ENCODE measurements at regions not wholly inside any gene's neighbourhood (a gene's known extent, or its start where the extent isn't known, plus 50 kb on each side); places are given as distances from the start of the nearest gene placed in this dataset.

GRCh38 chr10:2813693-2814092 lies 253.7 kb upstream of the PFKP start:
- TF ChIP-seq, protein P1, sequence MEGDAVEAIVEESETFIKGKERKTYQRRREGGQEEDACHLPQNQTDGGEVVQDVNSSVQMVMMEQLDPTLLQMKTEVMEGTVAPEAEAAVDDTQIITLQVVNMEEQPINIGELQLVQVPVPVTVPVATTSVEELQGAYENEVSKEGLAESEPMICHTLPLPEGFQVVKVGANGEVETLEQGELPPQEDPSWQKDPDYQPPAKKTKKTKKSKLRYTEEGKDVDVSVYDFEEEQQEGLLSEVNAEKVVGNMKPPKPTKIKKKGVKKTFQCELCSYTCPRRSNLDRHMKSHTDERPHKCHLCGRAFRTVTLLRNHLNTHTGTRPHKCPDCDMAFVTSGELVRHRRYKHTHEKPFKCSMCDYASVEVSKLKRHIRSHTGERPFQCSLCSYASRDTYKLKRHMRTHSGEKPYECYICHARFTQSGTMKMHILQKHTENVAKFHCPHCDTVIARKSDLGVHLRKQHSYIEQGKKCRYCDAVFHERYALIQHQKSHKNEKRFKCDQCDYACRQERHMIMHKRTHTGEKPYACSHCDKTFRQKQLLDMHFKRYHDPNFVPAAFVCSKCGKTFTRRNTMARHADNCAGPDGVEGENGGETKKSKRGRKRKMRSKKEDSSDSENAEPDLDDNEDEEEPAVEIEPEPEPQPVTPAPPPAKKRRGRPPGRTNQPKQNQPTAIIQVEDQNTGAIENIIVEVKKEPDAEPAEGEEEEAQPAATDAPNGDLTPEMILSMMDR (conservative IDR thresholded peaks at IDR 0.05; ENCODE audit: low read length): no peak
- DNase-seq (ENCODE audit: low read depth): no peak
- H3K4me3 ChIP-seq (ENCODE audit: low read length): no peak overlapping the region

DNA sequence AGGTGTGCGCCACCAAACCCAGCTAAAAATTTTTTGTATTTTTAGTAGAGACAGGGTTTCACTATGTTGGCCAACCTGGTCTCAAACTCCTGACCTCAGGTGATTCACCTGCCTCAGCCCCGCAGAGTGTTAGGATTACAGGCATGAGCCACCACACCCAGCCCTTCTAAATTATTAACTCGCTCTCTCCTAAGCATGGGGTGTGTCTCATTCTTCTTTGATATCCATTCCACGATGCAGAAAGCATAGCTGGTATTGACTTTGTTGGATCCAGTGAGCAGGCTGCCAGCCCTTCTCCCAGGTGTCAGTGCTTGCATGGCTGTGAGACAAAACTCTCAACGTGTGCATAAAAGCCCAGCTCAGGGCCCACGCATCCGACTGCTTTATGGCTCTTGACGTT lies 254.1 kb upstream of the PFKP start:
- TF ChIP-seq, protein P1 (conservative IDR thresholded peaks at IDR 0.05; ENCODE audit: low read length): no peak
- no peak for DNase-seq (ENCODE audit: low read depth)
- H3K4me3 ChIP-seq (ENCODE audit: low read length): no peak overlapping the region

- TF ChIP-seq, protein P1 (conservative IDR thresholded peaks at IDR 0.05; ENCODE audit: low read length): no peak
- H3K4me3 ChIP-seq (ENCODE audit: low read length): no peak overlapping the region
- no peak for DNase-seq (ENCODE audit: low read depth)
Measured at GRCh38 chr10:2812631-2813030, 254.7 kb upstream of the PFKP start.

- no peak for DNase-seq (ENCODE audit: low read depth)
- TF ChIP-seq, protein P1 (conservative IDR thresholded peaks at IDR 0.05; ENCODE audit: low read length): no peak
- H3K4me3 ChIP-seq (ENCODE audit: low read length): no peak overlapping the region
Measured at GRCh38 chr10:2800178-2800577, 267.2 kb upstream of the PFKP start.

DNA sequence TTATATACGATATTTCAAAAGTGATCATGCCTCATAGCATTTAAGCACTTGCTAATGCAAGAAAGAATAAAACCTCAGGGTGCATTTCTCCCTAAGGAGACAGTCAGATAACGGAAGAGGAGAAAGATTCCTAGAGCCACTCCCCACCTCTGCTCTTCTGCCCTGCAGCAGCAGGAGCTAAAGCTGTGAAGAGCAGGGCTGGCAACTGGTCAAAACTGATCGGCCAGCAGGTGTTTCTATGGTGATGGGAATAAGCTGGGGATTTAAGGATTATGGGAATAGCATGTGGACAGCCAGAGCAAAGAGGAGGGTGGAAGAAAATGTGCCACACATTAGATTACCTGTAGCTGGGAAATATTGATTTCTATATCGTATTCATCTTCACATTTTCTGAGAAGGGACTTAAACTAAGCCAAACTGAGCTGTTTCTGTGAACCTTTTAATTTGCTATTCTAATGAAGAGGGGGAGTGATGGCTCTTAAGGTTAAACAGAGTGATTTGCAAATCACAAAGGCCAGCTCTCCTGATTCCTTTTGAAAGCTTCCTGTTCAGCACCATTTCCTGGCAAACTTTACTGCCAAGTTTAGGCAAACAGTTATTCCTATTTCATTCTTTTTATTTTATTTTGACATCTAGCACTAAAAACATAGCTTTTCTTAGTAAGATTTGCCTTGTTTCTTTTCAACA lies 268.9 kb upstream of the PFKP start:
- H3K4me3 ChIP-seq (ENCODE audit: low read length): no peak overlapping the region
- TF ChIP-seq, protein P1 (conservative IDR thresholded peaks at IDR 0.05; ENCODE audit: low read length): no peak
- DNase-seq (ENCODE audit: low read depth): no peak

DNA sequence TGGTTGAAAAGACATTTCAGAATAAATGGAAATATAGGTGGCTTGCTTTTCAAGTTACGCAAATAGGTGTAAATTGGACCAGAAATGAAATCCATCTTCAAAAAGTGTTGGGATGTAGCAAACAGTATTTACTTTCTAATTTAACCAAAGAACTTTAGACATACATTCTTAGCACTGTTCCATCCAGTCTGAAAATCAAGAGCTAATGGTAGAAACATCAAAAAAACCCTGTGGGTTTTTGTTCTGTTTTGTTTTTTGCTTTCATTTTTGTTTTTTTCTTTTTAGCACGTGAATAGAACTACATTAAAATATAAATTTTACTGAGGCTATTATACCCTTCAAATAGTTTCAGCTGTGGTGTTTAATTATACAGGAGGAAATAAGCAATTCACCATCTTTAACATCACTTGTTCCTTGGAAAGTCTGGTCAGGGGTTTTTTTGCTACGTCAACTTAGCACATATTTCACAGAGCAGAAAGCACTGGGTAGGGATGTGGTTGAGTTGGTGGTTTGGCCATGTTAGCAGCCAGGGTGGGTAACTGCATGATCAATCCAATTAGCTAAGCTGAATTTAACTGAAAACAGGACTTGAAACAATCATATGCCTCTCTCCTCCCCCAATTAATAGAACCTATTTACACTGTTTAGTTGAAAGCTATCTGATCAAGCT lies 275.4 kb upstream of the PFKP start:
- TF ChIP-seq, protein P1 (conservative IDR thresholded peaks at IDR 0.05; ENCODE audit: low read length): no peak
- no peak overlapping the region for H3K4me3 ChIP-seq (ENCODE audit: low read length)
- no peak for DNase-seq (ENCODE audit: low read depth)

Data from AG10803 (cell line).